ENCODE measurements at regions not wholly inside any gene's neighbourhood (a gene's known extent, or its start where the extent isn't known, plus 50 kb on each side); places are given as distances from the start of the nearest gene placed in this dataset.

DNA sequence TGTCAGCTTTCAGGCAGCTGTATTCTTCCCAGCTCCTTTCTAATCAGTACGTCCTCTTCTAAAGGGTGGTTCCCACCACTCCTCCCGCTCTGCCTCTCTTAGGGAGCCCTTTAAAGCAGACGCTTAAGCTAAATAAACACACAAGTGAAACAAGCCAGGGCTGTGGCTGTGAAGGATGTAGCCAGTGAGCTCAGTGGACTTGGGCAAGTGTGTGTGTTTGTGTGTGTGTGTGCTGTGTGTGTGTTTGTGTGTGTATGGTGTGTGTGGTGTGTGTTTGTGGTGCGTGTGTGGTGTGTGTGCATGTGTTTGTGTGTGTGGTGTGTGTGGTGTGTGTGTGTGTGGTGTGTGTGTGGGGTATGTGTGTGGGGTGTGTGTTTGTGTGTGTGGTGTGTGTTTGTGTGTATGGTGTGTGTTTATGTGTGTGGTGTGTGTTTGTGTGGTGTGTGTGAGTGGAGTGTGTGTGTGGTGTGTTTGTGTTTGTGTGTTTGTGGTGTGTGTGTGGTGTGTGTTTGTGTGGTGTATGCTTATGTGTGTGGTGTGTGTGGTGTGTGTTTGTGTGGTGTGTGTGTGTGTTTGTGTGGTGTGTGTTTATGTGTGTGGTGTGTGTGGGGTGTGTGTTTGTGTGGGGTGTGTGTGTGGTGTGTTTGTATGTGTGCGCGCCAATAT, 283.3 kb downstream of the PTTG2 start:
- Histone ChIP-seq H3K4me3 (ENCODE audit: low read length) (no peak overlapping the region), H3K9me3 (replicated peaks; ENCODE audit: low read length) (no peaks in the 10 kb centered on the region), H3K27me3 (ENCODE audit: control insufficient read depth, insufficient read depth, low read length) (peaks cover 5% of the 10 kb centered on the region), H3K4me1 (ENCODE audit: control insufficient read depth, insufficient read depth, low read length) (no peaks in the 10 kb centered on the region), H3K4me2 (ENCODE audit: low read length) (no peak overlapping the region), H3K9ac (ENCODE audit: low read depth, low read length) (no peak overlapping the region), H3K36me3 (ENCODE audit: insufficient read depth, low read length) (no peaks in the 10 kb centered on the region)

DNA sequence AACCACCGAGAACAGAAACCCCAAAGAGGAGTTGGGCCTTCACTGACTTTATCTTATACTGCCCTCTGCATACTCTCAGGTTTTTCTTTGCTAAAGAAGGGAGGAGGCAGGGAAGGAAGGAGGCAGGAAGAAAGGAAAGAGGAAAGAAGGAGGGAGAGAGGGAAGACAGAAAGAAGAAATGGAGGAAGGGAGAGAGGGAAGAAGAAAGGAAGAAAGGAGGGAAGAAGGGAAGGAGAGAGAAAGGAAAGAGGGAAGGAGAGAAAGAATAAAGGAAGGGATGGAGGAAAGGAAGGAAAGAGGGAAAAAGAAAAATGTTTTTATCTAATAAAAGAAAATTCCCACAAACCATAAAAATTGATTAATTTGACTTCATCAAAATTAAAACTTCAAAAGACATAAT, 294.6 kb downstream of the PTTG2 start:
- H3K9ac ChIP-seq (ENCODE audit: low read depth, low read length) = no peak overlapping the region
- no peaks in the 10 kb centered on the region for H3K4me1 ChIP-seq (ENCODE audit: control insufficient read depth, insufficient read depth, low read length)
- peaks cover 23% of the 10 kb centered on the region for H3K27me3 ChIP-seq (ENCODE audit: control insufficient read depth, insufficient read depth, low read length)
- H3K36me3 ChIP-seq (ENCODE audit: insufficient read depth, low read length) = no peaks in the 10 kb centered on the region
- H3K4me3 ChIP-seq (ENCODE audit: low read length) = no peak overlapping the region
- H3K9me3 ChIP-seq (replicated peaks; ENCODE audit: low read length) = peaks cover 4% of the 10 kb centered on the region
- no peak overlapping the region for H3K4me2 ChIP-seq (ENCODE audit: low read length)

- no peak overlapping the region for H3K4me3 ChIP-seq (ENCODE audit: low read length)
- peaks cover 28% of the 10 kb centered on the region for H3K27me3 ChIP-seq (ENCODE audit: control insufficient read depth, insufficient read depth, low read length)
- no peak overlapping the region for H3K9ac ChIP-seq (ENCODE audit: low read depth, low read length)
- no peaks in the 10 kb centered on the region for H3K4me1 ChIP-seq (ENCODE audit: control insufficient read depth, insufficient read depth, low read length)
- no peak overlapping the region for H3K4me2 ChIP-seq (ENCODE audit: low read length)
- no peaks in the 10 kb centered on the region for H3K36me3 ChIP-seq (ENCODE audit: insufficient read depth, low read length)
- H3K9me3 ChIP-seq (replicated peaks; ENCODE audit: low read length) = no peaks in the 10 kb centered on the region
Observed at GRCh38 chr4:38255572-38255971, 295.4 kb downstream of the PTTG2 start.

- H3K4me3 ChIP-seq (ENCODE audit: low read length) = no peak overlapping the region
- H3K9me3 ChIP-seq (replicated peaks; ENCODE audit: low read length) = no peaks in the 10 kb centered on the region
- no peak overlapping the region for H3K4me2 ChIP-seq (ENCODE audit: low read length)
- no peaks in the 10 kb centered on the region for H3K4me1 ChIP-seq (ENCODE audit: control insufficient read depth, insufficient read depth, low read length)
- no peak overlapping the region for H3K9ac ChIP-seq (ENCODE audit: low read depth, low read length)
- H3K36me3 ChIP-seq (ENCODE audit: insufficient read depth, low read length) = no peaks in the 10 kb centered on the region
- peaks cover 6% of the 10 kb centered on the region for H3K27me3 ChIP-seq (ENCODE audit: control insufficient read depth, insufficient read depth, low read length)
Observed at GRCh38 chr4:38266616-38267015, 306.4 kb downstream of the PTTG2 start.

- Histone ChIP-seq H3K4me1 (ENCODE audit: control insufficient read depth, insufficient read depth, low read length) (no peaks in the 10 kb centered on the region), H3K4me2 (ENCODE audit: low read length) (no peak overlapping the region), H3K36me3 (ENCODE audit: insufficient read depth, low read length) (no peaks in the 10 kb centered on the region), H3K9me3 (replicated peaks; ENCODE audit: low read length) (no peaks in the 10 kb centered on the region), H3K9ac (ENCODE audit: low read depth, low read length) (no peak overlapping the region), H3K4me3 (ENCODE audit: low read length) (no peak overlapping the region), H3K27me3 (ENCODE audit: control insufficient read depth, insufficient read depth, low read length) (peaks cover 2% of the 10 kb centered on the region)
Observed at GRCh38 chr4:38268108-38268820, 308.1 kb downstream of the PTTG2 start.

GRCh38 chr4:38268837-38269236, 308.6 kb downstream of the PTTG2 start:
- H3K9me3 ChIP-seq (replicated peaks; ENCODE audit: low read length) = no peaks in the 10 kb centered on the region
- H3K9ac ChIP-seq (ENCODE audit: low read depth, low read length) = no peak overlapping the region
- H3K4me1 ChIP-seq (ENCODE audit: control insufficient read depth, insufficient read depth, low read length) = no peaks in the 10 kb centered on the region
- H3K27me3 ChIP-seq (ENCODE audit: control insufficient read depth, insufficient read depth, low read length) = no peaks in the 10 kb centered on the region
- no peaks in the 10 kb centered on the region for H3K36me3 ChIP-seq (ENCODE audit: insufficient read depth, low read length)
- H3K4me3 ChIP-seq (ENCODE audit: low read length) = no peak overlapping the region
- H3K4me2 ChIP-seq (ENCODE audit: low read length) = no peak overlapping the region

DNA sequence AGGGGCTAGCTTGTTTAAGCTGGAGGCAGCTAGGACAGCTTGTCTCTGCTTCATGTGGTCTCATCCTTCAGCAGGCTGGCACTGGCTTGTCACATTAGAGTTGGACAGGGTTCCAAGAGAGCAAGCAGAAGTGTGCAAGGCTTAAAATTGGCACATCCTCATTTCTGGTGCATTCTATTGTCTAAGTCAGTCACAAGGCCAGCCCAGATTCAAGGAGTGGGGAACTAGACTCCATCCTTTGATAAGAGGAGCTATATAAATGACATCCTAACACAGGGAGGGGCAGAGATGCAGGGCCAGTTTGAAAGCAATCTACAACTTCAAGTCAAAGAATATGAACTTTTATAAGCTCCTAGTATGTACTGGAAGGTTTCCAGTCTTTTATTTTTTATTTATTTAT, 313.2 kb downstream of the PTTG2 start:
- no peak overlapping the region for H3K4me2 ChIP-seq (ENCODE audit: low read length)
- no peaks in the 10 kb centered on the region for H3K36me3 ChIP-seq (ENCODE audit: insufficient read depth, low read length)
- H3K9ac ChIP-seq (ENCODE audit: low read depth, low read length) = no peak overlapping the region
- no peaks in the 10 kb centered on the region for H3K4me1 ChIP-seq (ENCODE audit: control insufficient read depth, insufficient read depth, low read length)
- no peak overlapping the region for H3K4me3 ChIP-seq (ENCODE audit: low read length)
- no peaks in the 10 kb centered on the region for H3K9me3 ChIP-seq (replicated peaks; ENCODE audit: low read length)
- no peaks in the 10 kb centered on the region for H3K27me3 ChIP-seq (ENCODE audit: control insufficient read depth, insufficient read depth, low read length)

- no peak overlapping the region for H3K9ac ChIP-seq (ENCODE audit: low read depth, low read length)
- no peak overlapping the region for H3K4me2 ChIP-seq (ENCODE audit: low read length)
- no peaks in the 10 kb centered on the region for H3K4me1 ChIP-seq (ENCODE audit: control insufficient read depth, insufficient read depth, low read length)
- peaks cover 2% of the 10 kb centered on the region for H3K27me3 ChIP-seq (ENCODE audit: control insufficient read depth, insufficient read depth, low read length)
- H3K4me3 ChIP-seq (ENCODE audit: low read length) = no peak overlapping the region
- no peaks in the 10 kb centered on the region for H3K36me3 ChIP-seq (ENCODE audit: insufficient read depth, low read length)
- H3K9me3 ChIP-seq (replicated peaks; ENCODE audit: low read length) = no peaks in the 10 kb centered on the region
Observed at GRCh38 chr4:38275331-38276100, 315.3 kb downstream of the PTTG2 start.

GRCh38 chr4:38278255-38278654, 318.1 kb downstream of the PTTG2 start:
- Histone ChIP-seq H3K36me3 (ENCODE audit: insufficient read depth, low read length) (no peaks in the 10 kb centered on the region), H3K4me3 (ENCODE audit: low read length) (no peak overlapping the region), H3K9ac (ENCODE audit: low read depth, low read length) (no peak overlapping the region), H3K27me3 (ENCODE audit: control insufficient read depth, insufficient read depth, low read length) (peaks cover 3% of the 10 kb centered on the region), H3K9me3 (replicated peaks; ENCODE audit: low read length) (no peaks in the 10 kb centered on the region), H3K4me1 (ENCODE audit: control insufficient read depth, insufficient read depth, low read length) (no peaks in the 10 kb centered on the region), H3K4me2 (ENCODE audit: low read length) (no peak overlapping the region)

GRCh38 chr4:38279077-38279476, 318.9 kb downstream of the PTTG2 start:
- H3K9me3 ChIP-seq (replicated peaks; ENCODE audit: low read length) = no peaks in the 10 kb centered on the region
- no peak overlapping the region for H3K4me3 ChIP-seq (ENCODE audit: low read length)
- no peak overlapping the region for H3K4me2 ChIP-seq (ENCODE audit: low read length)
- H3K36me3 ChIP-seq (ENCODE audit: insufficient read depth, low read length) = no peaks in the 10 kb centered on the region
- no peaks in the 10 kb centered on the region for H3K4me1 ChIP-seq (ENCODE audit: control insufficient read depth, insufficient read depth, low read length)
- no peak overlapping the region for H3K9ac ChIP-seq (ENCODE audit: low read depth, low read length)
- peaks cover 3% of the 10 kb centered on the region for H3K27me3 ChIP-seq (ENCODE audit: control insufficient read depth, insufficient read depth, low read length)

GRCh38 chr4:38279650-38280322, 319.6 kb downstream of the PTTG2 start:
- Histone ChIP-seq H3K9me3 (replicated peaks; ENCODE audit: low read length) (no peaks in the 10 kb centered on the region), H3K27me3 (ENCODE audit: control insufficient read depth, insufficient read depth, low read length) (peaks cover 3% of the 10 kb centered on the region), H3K4me1 (ENCODE audit: control insufficient read depth, insufficient read depth, low read length) (no peaks in the 10 kb centered on the region), H3K4me2 (ENCODE audit: low read length) (no peak overlapping the region), H3K4me3 (ENCODE audit: low read length) (no peak overlapping the region), H3K9ac (ENCODE audit: low read depth, low read length) (no peak overlapping the region), H3K36me3 (ENCODE audit: insufficient read depth, low read length) (no peaks in the 10 kb centered on the region)
